Gastroesophageal sphincter (tissue), 3 donors: ENCODE measurements at regions not wholly inside any gene's neighbourhood (a gene's known extent, or its start where the extent isn't known, plus 50 kb on each side); places are given as distances from the start of the nearest gene placed in this dataset.

Experiments used
- EP300 ChIP-seq: sonication (generic); formaldehyde crosslinking; IDR thresholded peaks from one replicate; pipeline ENCODE4 v1.6.1; 2017; ENCODE audit warnings: antibody characterized with exemption, mild to moderate bottlenecking
- POLR2A ChIP-seq, 2 donors: fragments of 450-650 bp; IDR thresholded peaks; one replicate each; pipeline ENCODE4 v1.6.1; 2017; ENCODE audit warnings: antibody characterized with exemption in 2 of 2, mild to moderate bottlenecking in 2 of 2, moderate library complexity in 1 of 2
- POLR2AphosphoS5 ChIP-seq: sonication (generic); formaldehyde crosslinking; IDR thresholded peaks from one replicate; pipeline ENCODE4 v1.6.1; 2017; ENCODE audit warnings: antibody characterized with exemption
- TF ChIP-seq, protein P1 (sequence below), 4 experiments: fragments of 200-600 bp in 2 of 4; fragments of 450-650 bp in 2 of 4; sonication (generic) in 1 of 4; IDR thresholded peaks; one replicate each; pipeline ENCODE4 v1.5.1; 2017 to 2019; ENCODE audit warnings: antibody characterized with exemption in 4 of 4, mild to moderate bottlenecking in 2 of 4, moderate library complexity in 2 of 4

DNA sequence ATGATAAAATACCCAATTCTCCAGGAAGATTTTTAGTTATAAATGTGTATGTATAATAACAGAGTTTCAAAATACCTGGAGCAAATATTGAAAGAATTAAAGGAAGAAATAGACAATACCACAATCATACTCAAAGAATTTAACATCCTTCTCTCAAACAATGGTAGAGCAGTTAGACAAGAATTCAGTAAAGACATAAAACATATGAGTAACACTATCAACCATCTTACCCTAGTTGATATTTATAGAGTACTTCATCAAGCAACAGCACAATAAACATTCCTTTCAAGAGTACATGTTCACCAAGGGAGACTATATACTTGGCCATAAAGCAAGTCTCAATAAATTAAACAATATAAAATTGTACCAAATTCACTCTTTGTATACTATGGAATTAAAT, 108.4 kb downstream of the DLEU7 start:
- TF ChIP-seq EP300: no peak
- TF ChIP-seq POLR2A (IDR thresholded peaks at IDR 0.05): no peak
- TF ChIP-seq, protein P1, sequence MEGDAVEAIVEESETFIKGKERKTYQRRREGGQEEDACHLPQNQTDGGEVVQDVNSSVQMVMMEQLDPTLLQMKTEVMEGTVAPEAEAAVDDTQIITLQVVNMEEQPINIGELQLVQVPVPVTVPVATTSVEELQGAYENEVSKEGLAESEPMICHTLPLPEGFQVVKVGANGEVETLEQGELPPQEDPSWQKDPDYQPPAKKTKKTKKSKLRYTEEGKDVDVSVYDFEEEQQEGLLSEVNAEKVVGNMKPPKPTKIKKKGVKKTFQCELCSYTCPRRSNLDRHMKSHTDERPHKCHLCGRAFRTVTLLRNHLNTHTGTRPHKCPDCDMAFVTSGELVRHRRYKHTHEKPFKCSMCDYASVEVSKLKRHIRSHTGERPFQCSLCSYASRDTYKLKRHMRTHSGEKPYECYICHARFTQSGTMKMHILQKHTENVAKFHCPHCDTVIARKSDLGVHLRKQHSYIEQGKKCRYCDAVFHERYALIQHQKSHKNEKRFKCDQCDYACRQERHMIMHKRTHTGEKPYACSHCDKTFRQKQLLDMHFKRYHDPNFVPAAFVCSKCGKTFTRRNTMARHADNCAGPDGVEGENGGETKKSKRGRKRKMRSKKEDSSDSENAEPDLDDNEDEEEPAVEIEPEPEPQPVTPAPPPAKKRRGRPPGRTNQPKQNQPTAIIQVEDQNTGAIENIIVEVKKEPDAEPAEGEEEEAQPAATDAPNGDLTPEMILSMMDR (IDR thresholded peaks at IDR 0.05): no peak
- TF ChIP-seq POLR2AphosphoS5: no peak
